K562 (cell line): ENCODE measurements at regions not wholly inside any gene's neighbourhood (a gene's known extent, or its start where the extent isn't known, plus 50 kb on each side); places are given as distances from the start of the nearest gene placed in this dataset.

Source experiments
- CTBP1 ChIP-seq: fragments of 450-650 bp; IDR thresholded peaks from 2 replicates; pipeline ENCODE4 v1.6.1; 2016; ENCODE audit warnings: borderline replicate concordance
- ELF1 ChIP-seq: fragments of 200-800 bp; sonication (Bioruptor generic); IDR thresholded peaks from 2 replicates; pipeline ENCODE4 v1.6.1; 2016; ENCODE audit warnings: missing genetic modification characterization, missing compliant biosample characterization
- ESRRA ChIP-seq: fragments of 450-650 bp; IDR thresholded peaks from 2 replicates; pipeline ENCODE4 v1.6.1; 2014; ENCODE audit warnings: low read depth, mild to moderate bottlenecking, moderate library complexity, borderline replicate concordance
- NFYB ChIP-seq: IDR thresholded peaks from 2 replicates; pipeline ENCODE4 v1.6.1; 2011; ENCODE audit warnings: mild to moderate bottlenecking, moderate library complexity; ENCODE audit not compliant: insufficient read length; ENCODE audit errors: extremely low read depth
- POLR2AphosphoS2 ChIP-seq: IDR thresholded peaks from 2 replicates; pipeline ENCODE4 v1.6.1; 2012; ENCODE audit warnings: low read length, improper control_type of control experiment
- RAD21 ChIP-seq, 2 experiments: fragments of 250-450 bp in 1 of 2; fragments of 450-650 bp in 1 of 2; sonication (Bioruptor Pico) in 1 of 2; formaldehyde crosslinking in 1 of 2; IDR thresholded peaks in 1 of 2; conservative IDR thresholded peaks in 1 of 2; 2 replicates each; pipeline versions ENCODE4 v1.4.0 to v1.8.0; 2020 to 2022; ENCODE audit warnings: mild to moderate bottlenecking in 2 of 2, moderate library complexity in 1 of 2
- ZNF766 ChIP-seq: fragments of 200-800 bp; sonication (Bioruptor generic); conservative IDR thresholded peaks from 2 replicates; pipeline ENCODE4 v1.6.1; 2016; ENCODE audit warnings: missing genetic modification characterization, missing compliant biosample characterization
- TF ChIP-seq, protein P1 (sequence below): fragments of 200-600 bp; sonication (generic); IDR thresholded peaks from one replicate; pipeline ENCODE4 v1.6.1; 2012; ENCODE audit warnings: mild to moderate bottlenecking, low read depth, low read length, inconsistent platforms
- TF ChIP-seq, protein P2 (sequence below): sonication (generic); formaldehyde crosslinking; IDR thresholded peaks from 2 replicates; pipeline ENCODE4 v1.8.1; 2023; ENCODE audit warnings: mild to moderate bottlenecking, missing genetic modification reagents
- TF ChIP-seq, protein P3 (sequence below): fragments of 450-650 bp; IDR thresholded peaks from 2 replicates; pipeline ENCODE4 v1.6.1; 2016; ENCODE audit warnings: mild to moderate bottlenecking
- TF ChIP-seq, protein P4 (sequence below), 3 experiments: IDR thresholded peaks in 2 of 3; conservative IDR thresholded peaks in 1 of 3; 2 replicates each; pipeline ENCODE4 v1.5.1; 2011 to 2012; ENCODE audit warnings: low read length in 3 of 3, mild to moderate bottlenecking in 3 of 3, control low read depth in 2 of 3, improper control_type of control experiment in 1 of 3, inconsistent platforms in 1 of 3, low read depth in 1 of 3, mixed read lengths in 1 of 3, moderate library complexity in 1 of 3; ENCODE audit not compliant: insufficient read depth in 2 of 3

DNA sequence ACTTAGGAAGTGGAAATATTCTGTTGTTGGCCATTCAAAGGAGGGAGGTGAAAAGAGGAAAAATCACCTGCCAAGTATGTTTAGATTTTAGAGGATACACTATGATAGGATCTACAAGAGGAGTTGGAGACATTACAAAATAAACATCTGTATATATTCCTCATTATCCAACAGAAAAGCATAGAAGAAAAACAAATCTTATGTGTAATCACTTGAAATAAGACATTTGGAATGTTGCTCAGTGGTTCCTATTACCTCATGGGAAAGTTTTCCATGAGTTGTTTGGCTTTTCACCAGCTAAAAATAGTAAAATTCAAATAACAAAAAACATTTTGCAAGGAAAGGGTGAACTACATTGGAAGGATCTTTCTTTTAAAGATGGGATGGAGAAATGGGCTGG lies 76.7 kb upstream of the CARMIL1 start:
- TF ChIP-seq POLR2AphosphoS2 (no peak), NFYB (no peak), ZNF766 (CRISPR knock-in tag) (no peak), RAD21 (CRISPR knock-in tag; conservative IDR thresholded peaks at IDR 0.05 in 1 of 2, IDR thresholded peaks at IDR 0.05 in 1 of 2) (no peak), CTBP1 (no peak), ELF1 (no peak), ESRRA (no peak)
- TF ChIP-seq, protein P1, sequence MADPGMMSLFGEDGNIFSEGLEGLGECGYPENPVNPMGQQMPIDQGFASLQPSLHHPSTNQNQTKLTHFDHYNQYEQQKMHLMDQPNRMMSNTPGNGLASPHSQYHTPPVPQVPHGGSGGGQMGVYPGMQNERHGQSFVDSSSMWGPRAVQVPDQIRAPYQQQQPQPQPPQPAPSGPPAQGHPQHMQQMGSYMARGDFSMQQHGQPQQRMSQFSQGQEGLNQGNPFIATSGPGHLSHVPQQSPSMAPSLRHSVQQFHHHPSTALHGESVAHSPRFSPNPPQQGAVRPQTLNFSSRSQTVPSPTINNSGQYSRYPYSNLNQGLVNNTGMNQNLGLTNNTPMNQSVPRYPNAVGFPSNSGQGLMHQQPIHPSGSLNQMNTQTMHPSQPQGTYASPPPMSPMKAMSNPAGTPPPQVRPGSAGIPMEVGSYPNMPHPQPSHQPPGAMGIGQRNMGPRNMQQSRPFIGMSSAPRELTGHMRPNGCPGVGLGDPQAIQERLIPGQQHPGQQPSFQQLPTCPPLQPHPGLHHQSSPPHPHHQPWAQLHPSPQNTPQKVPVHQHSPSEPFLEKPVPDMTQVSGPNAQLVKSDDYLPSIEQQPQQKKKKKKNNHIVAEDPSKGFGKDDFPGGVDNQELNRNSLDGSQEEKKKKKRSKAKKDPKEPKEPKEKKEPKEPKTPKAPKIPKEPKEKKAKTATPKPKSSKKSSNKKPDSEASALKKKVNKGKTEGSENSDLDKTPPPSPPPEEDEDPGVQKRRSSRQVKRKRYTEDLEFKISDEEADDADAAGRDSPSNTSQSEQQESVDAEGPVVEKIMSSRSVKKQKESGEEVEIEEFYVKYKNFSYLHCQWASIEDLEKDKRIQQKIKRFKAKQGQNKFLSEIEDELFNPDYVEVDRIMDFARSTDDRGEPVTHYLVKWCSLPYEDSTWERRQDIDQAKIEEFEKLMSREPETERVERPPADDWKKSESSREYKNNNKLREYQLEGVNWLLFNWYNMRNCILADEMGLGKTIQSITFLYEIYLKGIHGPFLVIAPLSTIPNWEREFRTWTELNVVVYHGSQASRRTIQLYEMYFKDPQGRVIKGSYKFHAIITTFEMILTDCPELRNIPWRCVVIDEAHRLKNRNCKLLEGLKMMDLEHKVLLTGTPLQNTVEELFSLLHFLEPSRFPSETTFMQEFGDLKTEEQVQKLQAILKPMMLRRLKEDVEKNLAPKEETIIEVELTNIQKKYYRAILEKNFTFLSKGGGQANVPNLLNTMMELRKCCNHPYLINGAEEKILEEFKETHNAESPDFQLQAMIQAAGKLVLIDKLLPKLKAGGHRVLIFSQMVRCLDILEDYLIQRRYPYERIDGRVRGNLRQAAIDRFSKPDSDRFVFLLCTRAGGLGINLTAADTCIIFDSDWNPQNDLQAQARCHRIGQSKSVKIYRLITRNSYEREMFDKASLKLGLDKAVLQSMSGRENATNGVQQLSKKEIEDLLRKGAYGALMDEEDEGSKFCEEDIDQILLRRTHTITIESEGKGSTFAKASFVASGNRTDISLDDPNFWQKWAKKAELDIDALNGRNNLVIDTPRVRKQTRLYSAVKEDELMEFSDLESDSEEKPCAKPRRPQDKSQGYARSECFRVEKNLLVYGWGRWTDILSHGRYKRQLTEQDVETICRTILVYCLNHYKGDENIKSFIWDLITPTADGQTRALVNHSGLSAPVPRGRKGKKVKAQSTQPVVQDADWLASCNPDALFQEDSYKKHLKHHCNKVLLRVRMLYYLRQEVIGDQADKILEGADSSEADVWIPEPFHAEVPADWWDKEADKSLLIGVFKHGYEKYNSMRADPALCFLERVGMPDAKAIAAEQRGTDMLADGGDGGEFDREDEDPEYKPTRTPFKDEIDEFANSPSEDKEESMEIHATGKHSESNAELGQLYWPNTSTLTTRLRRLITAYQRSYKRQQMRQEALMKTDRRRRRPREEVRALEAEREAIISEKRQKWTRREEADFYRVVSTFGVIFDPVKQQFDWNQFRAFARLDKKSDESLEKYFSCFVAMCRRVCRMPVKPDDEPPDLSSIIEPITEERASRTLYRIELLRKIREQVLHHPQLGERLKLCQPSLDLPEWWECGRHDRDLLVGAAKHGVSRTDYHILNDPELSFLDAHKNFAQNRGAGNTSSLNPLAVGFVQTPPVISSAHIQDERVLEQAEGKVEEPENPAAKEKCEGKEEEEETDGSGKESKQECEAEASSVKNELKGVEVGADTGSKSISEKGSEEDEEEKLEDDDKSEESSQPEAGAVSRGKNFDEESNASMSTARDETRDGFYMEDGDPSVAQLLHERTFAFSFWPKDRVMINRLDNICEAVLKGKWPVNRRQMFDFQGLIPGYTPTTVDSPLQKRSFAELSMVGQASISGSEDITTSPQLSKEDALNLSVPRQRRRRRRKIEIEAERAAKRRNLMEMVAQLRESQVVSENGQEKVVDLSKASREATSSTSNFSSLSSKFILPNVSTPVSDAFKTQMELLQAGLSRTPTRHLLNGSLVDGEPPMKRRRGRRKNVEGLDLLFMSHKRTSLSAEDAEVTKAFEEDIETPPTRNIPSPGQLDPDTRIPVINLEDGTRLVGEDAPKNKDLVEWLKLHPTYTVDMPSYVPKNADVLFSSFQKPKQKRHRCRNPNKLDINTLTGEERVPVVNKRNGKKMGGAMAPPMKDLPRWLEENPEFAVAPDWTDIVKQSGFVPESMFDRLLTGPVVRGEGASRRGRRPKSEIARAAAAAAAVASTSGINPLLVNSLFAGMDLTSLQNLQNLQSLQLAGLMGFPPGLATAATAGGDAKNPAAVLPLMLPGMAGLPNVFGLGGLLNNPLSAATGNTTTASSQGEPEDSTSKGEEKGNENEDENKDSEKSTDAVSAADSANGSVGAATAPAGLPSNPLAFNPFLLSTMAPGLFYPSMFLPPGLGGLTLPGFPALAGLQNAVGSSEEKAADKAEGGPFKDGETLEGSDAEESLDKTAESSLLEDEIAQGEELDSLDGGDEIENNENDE, result no peak
- TF ChIP-seq, protein P2, sequence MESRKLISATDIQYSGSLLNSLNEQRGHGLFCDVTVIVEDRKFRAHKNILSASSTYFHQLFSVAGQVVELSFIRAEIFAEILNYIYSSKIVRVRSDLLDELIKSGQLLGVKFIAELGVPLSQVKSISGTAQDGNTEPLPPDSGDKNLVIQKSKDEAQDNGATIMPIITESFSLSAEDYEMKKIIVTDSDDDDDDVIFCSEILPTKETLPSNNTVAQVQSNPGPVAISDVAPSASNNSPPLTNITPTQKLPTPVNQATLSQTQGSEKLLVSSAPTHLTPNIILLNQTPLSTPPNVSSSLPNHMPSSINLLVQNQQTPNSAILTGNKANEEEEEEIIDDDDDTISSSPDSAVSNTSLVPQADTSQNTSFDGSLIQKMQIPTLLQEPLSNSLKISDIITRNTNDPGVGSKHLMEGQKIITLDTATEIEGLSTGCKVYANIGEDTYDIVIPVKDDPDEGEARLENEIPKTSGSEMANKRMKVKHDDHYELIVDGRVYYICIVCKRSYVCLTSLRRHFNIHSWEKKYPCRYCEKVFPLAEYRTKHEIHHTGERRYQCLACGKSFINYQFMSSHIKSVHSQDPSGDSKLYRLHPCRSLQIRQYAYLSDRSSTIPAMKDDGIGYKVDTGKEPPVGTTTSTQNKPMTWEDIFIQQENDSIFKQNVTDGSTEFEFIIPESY (CRISPR knock-in tag), result no peak
- TF ChIP-seq, protein P3, sequence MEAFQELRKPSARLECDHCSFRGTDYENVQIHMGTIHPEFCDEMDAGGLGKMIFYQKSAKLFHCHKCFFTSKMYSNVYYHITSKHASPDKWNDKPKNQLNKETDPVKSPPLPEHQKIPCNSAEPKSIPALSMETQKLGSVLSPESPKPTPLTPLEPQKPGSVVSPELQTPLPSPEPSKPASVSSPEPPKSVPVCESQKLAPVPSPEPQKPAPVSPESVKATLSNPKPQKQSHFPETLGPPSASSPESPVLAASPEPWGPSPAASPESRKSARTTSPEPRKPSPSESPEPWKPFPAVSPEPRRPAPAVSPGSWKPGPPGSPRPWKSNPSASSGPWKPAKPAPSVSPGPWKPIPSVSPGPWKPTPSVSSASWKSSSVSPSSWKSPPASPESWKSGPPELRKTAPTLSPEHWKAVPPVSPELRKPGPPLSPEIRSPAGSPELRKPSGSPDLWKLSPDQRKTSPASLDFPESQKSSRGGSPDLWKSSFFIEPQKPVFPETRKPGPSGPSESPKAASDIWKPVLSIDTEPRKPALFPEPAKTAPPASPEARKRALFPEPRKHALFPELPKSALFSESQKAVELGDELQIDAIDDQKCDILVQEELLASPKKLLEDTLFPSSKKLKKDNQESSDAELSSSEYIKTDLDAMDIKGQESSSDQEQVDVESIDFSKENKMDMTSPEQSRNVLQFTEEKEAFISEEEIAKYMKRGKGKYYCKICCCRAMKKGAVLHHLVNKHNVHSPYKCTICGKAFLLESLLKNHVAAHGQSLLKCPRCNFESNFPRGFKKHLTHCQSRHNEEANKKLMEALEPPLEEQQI, result no peak
- TF ChIP-seq, protein P4, sequence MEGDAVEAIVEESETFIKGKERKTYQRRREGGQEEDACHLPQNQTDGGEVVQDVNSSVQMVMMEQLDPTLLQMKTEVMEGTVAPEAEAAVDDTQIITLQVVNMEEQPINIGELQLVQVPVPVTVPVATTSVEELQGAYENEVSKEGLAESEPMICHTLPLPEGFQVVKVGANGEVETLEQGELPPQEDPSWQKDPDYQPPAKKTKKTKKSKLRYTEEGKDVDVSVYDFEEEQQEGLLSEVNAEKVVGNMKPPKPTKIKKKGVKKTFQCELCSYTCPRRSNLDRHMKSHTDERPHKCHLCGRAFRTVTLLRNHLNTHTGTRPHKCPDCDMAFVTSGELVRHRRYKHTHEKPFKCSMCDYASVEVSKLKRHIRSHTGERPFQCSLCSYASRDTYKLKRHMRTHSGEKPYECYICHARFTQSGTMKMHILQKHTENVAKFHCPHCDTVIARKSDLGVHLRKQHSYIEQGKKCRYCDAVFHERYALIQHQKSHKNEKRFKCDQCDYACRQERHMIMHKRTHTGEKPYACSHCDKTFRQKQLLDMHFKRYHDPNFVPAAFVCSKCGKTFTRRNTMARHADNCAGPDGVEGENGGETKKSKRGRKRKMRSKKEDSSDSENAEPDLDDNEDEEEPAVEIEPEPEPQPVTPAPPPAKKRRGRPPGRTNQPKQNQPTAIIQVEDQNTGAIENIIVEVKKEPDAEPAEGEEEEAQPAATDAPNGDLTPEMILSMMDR (IDR thresholded peaks at IDR 0.05 in 2 of 3, conservative IDR thresholded peaks at IDR 0.05 in 1 of 3; ENCODE audit: insufficient read depth in 2 of 3, low read depth in 1 of 3, low read length in 3 of 3), result no peak
